ENCODE measurements at regions not wholly inside any gene's neighbourhood (a gene's known extent, or its start where the extent isn't known, plus 50 kb on each side); places are given as distances from the start of the nearest gene placed in this dataset.
"Not testable (repeated sequence)": the region's sequence is repeated elsewhere in the genome, so short reads cannot be mapped to it uniquely, and the experiment has no call there.

DNA sequence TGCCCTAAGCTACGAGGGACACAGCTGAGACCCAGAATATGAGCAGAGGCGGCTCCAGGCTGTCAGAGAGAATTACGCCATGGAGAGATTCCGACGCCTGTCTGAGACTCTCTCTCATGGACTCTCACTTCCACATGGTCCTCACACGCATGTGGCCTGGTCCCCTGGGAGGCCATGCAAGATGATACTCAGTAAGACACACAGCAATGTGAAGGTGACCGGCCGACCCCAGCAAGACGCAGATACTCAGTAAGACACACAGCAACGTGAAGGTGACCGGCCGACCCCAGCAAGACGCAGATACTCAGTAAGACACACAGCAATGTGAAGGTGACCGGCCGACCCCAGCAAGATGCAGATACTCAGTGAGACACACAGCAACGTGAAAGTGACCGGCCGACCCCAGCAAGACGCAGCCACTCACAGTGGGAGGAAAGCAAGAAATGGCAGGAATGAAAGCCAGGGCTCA is 400.8 kb upstream of the MYT1L start:
- Histone ChIP-seq H3K27ac (no peak overlapping the region), H3K27me3 (replicated peaks) (no peaks in the 10 kb centered on the region), H3K9me3 (replicated peaks) (peaks cover 2% of the 10 kb centered on the region), H3K4me3 (no peak overlapping the region), H3K36me3 (no peaks in the 10 kb centered on the region), H3K4me1 (replicated peaks) (no peaks in the 10 kb centered on the region)
- no peak for DNase-seq (ENCODE audit: low read depth in 1 of 2, low spot score in 2 of 2)

DNA sequence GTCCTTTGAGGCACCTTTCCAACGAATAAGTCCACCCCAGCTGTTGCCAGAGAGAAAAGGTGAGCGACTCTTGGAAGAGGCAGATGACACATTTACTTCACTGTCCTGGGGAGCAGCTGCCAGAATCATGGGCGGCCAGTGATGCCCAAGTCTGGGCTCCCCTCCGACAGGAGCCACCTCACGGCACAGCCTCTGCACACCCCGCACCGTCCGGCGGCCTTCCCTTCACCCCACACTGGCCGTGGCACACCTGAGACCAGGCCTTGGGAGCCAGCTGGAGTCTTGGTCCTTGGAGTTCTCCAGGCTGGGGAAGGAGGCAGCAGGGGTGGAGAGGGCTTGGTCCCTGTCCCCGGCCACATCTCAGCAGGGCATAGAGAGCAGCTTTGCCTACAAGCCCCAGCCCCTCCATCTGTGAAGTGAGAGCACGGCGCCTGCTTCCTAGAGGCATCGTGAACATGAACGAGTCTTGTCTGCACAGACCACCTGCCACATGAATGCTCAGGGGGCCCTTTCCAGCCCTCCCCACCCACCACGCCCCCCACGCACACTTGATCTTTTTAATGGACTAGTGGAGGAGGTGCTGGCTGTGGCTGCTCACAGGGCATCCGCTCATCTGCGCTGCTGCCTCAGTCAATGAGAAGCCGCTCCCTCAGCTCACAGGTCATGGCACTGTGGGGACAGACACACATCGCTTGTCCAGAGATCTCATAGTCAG is 400.2 kb upstream of the MYT1L start:
- no peaks in the 10 kb centered on the region for H3K36me3 ChIP-seq
- H3K9me3 ChIP-seq (replicated peaks) = peaks cover 2% of the 10 kb centered on the region
- H3K27me3 ChIP-seq (replicated peaks) = no peaks in the 10 kb centered on the region
- H3K27ac ChIP-seq = no peak overlapping the region
- no peak overlapping the region for H3K4me3 ChIP-seq
- no peak for DNase-seq (ENCODE audit: low read depth in 1 of 2, low spot score in 2 of 2)
- H3K4me1 ChIP-seq (replicated peaks) = no peaks in the 10 kb centered on the region

DNA sequence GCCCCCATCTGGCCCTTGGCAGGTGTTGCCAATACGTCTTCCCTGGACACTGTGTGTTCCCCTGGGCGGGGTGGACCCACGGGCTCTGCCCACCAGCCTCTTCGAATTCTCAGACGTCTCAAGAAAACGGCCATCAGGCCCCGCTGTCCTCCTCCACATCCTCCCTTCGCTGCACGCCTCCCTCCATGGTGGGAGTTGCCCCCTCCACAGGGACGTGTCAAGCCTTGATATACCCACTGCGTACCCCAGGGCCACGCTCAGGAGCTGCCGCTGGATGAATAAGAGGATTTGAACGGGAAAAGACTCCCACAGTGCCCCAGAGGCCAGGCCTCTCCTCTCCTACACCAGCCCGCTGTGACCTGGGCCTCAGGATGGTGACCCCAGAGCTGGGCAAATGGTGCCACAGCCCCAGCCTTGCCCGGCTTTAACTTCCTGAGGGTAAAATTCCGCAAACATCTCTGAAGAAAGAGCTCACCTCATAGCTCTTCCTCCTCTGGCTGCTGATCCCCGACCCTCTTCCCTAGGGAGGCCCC is 399.3 kb upstream of the MYT1L start:
- Histone ChIP-seq H3K9me3 (replicated peaks) (peaks cover 2% of the 10 kb centered on the region), H3K36me3 (no peaks in the 10 kb centered on the region), H3K4me3 (no peak overlapping the region), H3K27ac (no peak overlapping the region), H3K4me1 (replicated peaks) (no peaks in the 10 kb centered on the region), H3K27me3 (replicated peaks) (no peaks in the 10 kb centered on the region)
- no peak for DNase-seq (ENCODE audit: low read depth in 1 of 2, low spot score in 2 of 2)

DNA sequence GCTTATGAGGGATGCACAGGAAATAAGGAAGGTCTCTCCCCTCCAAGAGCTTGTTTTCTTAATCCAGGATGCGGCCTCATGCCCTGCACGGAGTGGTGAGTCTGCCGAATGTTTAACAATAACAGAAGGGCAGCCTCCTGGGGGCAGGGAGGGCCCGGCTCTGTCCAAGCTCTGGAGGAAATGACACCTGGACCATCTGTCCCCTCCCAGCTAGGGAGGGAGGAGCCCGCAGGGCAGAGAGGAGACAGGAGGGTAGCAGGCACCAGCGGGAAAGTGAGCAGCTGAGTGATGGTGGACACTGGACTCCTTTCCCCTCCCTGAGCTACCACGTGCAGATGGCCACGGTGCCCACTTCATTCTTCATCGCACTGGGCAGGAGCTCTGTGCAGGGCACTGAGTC is 398.2 kb upstream of the MYT1L start:
- H3K27me3 ChIP-seq (replicated peaks) = no peaks in the 10 kb centered on the region
- H3K27ac ChIP-seq = no peak overlapping the region
- no peaks in the 10 kb centered on the region; the same call in none of the 2 replicates for H3K9me3 ChIP-seq (replicated peaks)
- no peaks in the 10 kb centered on the region for H3K4me1 ChIP-seq (replicated peaks)
- no peaks in the 10 kb centered on the region for H3K36me3 ChIP-seq
- H3K4me3 ChIP-seq = no peak overlapping the region
- DNase-seq (ENCODE audit: low read depth in 1 of 2, low spot score in 2 of 2) = no peak

DNA sequence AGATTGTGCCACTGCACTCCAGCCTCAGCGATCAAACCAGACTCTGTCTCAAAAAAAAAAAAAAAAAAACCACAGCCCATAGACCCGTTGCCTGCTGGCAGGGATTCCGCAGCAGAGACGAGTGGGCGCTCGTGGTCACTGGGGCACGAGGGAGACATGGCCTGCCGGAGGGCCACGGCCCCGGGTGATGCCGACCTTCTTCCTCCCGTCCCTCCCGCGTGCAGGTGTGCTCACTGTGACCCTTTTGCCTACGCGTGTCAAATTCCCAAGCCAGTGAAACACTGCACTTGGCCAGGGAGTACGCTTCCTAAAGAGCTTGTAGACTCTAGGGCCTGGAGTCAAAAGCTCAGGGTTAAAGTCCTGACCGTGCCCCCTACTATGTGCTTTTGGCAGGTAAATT is 397.6 kb upstream of the MYT1L start:
- Histone ChIP-seq H3K4me1 (replicated peaks) (no peaks in the 10 kb centered on the region), H3K36me3 (no peaks in the 10 kb centered on the region), H3K9me3 (replicated peaks) (no peaks in the 10 kb centered on the region; the same call in 1 of the 2 replicates), H3K4me3 (no peak overlapping the region), H3K27ac (no peak overlapping the region), H3K27me3 (replicated peaks) (no peaks in the 10 kb centered on the region)
- no peak for DNase-seq (ENCODE audit: low read depth in 1 of 2, low spot score in 2 of 2)

DNA sequence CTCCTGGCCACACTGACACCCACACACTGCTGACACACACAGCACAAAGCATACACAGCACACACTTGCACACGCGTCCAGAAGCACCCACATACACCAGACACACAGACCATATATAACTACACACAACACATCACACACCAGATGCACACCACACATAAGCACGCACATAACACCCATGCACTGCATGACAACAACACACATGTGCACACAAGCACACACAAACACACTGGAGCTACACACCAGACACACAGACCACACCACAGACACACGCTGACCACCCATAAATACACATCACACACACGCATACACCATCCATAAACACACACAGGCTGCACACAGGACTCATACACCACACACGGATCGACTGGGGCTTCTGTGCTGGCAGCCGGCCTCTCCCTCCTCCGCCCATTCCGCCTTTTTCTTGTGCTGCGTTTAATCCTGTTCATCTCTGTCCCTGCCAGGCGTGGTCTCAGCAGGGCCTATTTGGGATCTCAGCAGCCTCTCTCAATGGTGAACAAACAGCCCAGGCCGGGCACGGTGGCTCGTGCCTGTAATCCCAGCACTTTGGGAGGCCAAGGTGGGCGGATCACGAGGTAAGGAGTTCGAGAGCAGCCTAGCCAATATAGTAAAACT is 396.9 kb upstream of the MYT1L start:
- no peaks in the 10 kb centered on the region; the same call in 1 of the 2 replicates for H3K9me3 ChIP-seq (replicated peaks)
- no peak overlapping the region for H3K4me3 ChIP-seq
- H3K36me3 ChIP-seq = no peaks in the 10 kb centered on the region
- no peaks in the 10 kb centered on the region for H3K27me3 ChIP-seq (replicated peaks)
- DNase-seq (ENCODE audit: low read depth in 1 of 2, low spot score in 2 of 2) = no peak
- H3K4me1 ChIP-seq (replicated peaks) = no peaks in the 10 kb centered on the region
- H3K27ac ChIP-seq = no peak overlapping the region

DNA sequence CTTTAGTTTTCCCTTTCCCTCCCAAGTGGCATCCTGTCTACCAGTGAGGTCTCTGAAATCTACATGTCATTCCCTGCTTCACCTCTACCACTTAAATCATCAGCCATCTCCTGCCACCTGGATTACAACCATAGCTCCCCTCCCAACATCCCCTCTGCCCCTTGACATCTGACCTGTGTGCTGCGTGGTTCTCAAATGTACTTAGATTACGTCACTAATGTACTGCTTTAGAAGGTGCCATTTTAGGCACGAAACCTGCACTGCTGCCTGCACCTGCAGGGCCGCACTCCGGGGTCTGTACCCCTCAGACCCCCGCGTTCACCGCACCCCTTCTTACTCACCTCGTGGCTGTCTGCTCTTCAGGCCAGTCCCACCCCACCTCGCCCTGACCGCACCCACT is 395.1 kb upstream of the MYT1L start:
- no peaks in the 10 kb centered on the region for H3K36me3 ChIP-seq
- H3K27ac ChIP-seq = no peak overlapping the region
- no peak overlapping the region for H3K4me3 ChIP-seq
- H3K9me3 ChIP-seq (replicated peaks) = no peaks in the 10 kb centered on the region; the same call in 1 of the 2 replicates
- H3K27me3 ChIP-seq (replicated peaks) = no peaks in the 10 kb centered on the region
- no peaks in the 10 kb centered on the region for H3K4me1 ChIP-seq (replicated peaks)
- no peak for DNase-seq (ENCODE audit: low read depth in 1 of 2, low spot score in 2 of 2)

DNA sequence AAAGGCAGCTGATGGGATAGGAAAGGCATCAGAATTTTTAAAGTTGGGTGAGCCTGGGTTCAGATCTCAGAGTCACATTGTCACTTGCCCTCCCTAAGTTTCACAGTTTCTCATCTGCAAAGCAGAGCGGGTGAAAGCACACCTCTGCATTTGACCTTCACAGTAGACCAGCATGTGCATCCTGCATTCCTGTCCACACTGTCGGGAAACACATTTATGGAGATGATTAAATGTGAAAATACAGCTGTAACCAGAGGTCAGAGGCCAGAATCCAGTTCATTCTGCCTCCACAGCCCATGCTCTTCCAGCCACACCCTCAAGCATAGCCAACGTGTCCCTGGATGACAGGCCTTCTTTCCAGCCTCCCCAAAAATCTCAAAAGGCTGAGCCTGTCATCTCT is 392.0 kb upstream of the MYT1L start:
- no peak for DNase-seq (ENCODE audit: low read depth in 1 of 2, low spot score in 2 of 2)
- Histone ChIP-seq H3K4me3 (no peak overlapping the region), H3K4me1 (replicated peaks) (no peaks in the 10 kb centered on the region), H3K9me3 (replicated peaks) (peaks cover 3% of the 10 kb centered on the region; the same call in 1 of the 2 replicates), H3K36me3 (no peaks in the 10 kb centered on the region), H3K27me3 (replicated peaks) (no peaks in the 10 kb centered on the region), H3K27ac (no peak overlapping the region)

DNA sequence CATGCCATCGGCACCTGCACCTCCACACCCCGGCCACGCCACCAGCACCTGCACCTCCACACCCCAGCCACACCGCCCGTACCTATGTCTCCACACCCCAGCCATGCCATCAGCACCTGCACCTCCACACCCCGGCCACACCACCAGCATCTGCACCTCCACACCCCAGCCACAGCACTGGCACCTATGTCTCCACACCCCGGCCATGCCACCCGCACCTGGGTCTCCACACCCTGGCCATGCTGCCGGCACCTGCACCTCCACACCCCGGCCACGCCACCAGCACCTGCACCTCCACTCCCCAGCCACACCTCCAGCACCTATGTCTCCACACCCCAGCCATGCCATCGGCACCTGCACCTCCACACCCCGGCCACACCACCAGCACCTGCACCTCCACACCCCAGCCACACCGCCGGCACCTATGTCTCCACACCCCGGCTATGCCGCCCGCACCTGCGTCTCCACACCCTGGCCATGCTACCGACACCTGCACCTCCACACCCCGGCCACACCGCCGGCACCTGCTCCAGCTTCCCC is 390.3 kb upstream of the MYT1L start:
- H3K4me1 ChIP-seq (replicated peaks) = no peaks in the 10 kb centered on the region
- peaks cover 3% of the 10 kb centered on the region; the same call in 1 of the 2 replicates for H3K9me3 ChIP-seq (replicated peaks)
- H3K27me3 ChIP-seq (replicated peaks) = no peaks in the 10 kb centered on the region

DNA sequence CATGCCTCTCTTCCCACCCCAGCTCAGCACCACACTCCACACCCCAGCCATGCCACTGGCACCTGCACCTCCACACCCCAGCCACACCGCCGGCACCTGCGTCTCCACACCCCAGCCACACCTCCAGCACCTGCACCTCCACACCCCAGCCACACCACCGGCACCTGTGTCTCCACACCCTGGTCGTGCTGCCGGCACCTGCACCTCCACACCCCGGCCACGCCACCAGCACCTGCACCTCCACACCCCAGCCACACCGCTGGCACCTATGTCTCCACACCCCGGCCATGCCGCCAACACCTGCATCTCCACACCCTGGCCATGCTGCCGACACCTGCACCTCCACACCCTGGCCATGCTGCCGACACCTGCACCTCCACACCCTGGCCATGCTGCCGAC is 389.7 kb upstream of the MYT1L start:
- DNase-seq (ENCODE audit: low read depth in 1 of 2, low spot score in 2 of 2); H3K4me1 ChIP-seq (replicated peaks); H3K27me3 ChIP-seq (replicated peaks); H3K9me3 ChIP-seq (replicated peaks); H3K4me3 ChIP-seq; H3K27ac ChIP-seq; H3K36me3 ChIP-seq: not testable (repeated sequence)

More for the DNA sequence above, 390.3 kb upstream of the MYT1L start:
- DNase-seq (ENCODE audit: low read depth in 1 of 2, low spot score in 2 of 2) = no peak
- Histone ChIP-seq H3K36me3 (no peaks in the 10 kb centered on the region), H3K27ac (no peak overlapping the region), H3K4me3 (no peak overlapping the region)

DNA sequence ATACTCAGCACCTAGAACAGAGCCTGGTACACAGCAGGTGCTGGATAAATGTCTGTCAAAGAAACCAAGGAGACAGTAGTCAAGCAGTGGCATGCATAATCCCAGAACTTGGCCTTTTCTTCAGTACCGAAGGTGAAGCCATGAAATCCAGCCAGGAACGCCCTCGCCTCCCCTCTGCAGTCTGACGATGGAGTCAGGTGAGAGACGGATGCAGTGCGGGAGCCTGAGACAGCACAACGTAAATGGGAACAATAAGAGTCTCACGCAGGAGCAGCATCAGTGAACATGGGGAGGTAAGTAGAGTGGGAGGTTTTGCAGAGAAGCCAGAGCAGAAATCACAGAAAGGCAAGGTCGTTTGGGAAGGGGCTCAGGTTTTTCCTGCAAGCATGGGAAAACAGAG is 389.3 kb upstream of the MYT1L start:
- Histone ChIP-seq H3K9me3 (replicated peaks) (peaks cover 3% of the 10 kb centered on the region; the same call in 1 of the 2 replicates), H3K27ac (no peak overlapping the region), H3K27me3 (replicated peaks) (no peaks in the 10 kb centered on the region), H3K36me3 (no peaks in the 10 kb centered on the region), H3K4me3 (no peak overlapping the region), H3K4me1 (replicated peaks) (no peaks in the 10 kb centered on the region)
- DNase-seq (ENCODE audit: low read depth in 1 of 2, low spot score in 2 of 2) = no peak

DNA sequence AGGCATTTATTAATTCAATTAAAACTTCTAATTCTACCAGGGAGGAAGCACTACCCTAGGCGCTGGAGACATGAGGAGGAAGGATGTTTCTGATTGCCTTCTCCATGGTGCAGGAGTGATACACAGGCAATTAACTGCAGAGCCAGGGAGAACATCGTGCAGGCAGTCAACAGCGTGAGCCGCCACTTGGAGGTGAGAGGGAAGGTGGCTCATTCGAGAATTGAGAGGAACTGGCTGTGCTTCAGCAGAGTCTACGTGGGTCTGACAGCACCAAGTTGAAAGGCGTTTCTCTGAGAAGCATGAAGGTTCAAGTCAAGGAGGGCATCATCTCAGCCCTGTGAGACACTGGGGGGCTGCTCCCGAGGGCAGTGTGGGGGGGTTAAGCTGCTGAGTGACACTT is 388.7 kb upstream of the MYT1L start:
- no peaks in the 10 kb centered on the region for H3K27me3 ChIP-seq (replicated peaks)
- no peak overlapping the region for H3K4me3 ChIP-seq
- no peak for DNase-seq (ENCODE audit: low read depth in 1 of 2, low spot score in 2 of 2)
- no peaks in the 10 kb centered on the region for H3K36me3 ChIP-seq
- H3K27ac ChIP-seq = no peak overlapping the region
- H3K9me3 ChIP-seq (replicated peaks) = peaks cover 3% of the 10 kb centered on the region; the same call in 1 of the 2 replicates
- H3K4me1 ChIP-seq (replicated peaks) = no peaks in the 10 kb centered on the region

DNA sequence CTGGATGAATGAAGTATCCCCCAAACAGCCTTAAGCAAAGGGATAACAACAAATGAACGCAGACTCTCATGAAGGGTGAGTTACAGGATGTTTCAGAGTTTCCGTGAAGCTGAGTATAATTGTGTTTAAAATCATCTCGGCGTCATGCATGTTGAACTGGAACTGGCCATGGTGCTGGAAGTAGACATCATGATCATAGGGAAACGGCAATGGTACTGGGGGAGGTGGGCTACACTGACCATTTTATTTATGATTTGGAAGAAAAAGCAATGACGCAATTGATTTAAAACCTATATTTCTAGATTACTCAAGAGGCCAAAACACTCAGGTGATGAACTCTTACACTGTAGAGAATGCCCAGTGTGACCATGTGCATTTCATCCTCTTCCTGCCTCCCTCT is 387.9 kb upstream of the MYT1L start:
- Histone ChIP-seq H3K27ac (no peak overlapping the region), H3K9me3 (replicated peaks) (peaks cover 3% of the 10 kb centered on the region; the same call in 1 of the 2 replicates), H3K36me3 (no peaks in the 10 kb centered on the region), H3K4me3 (no peak overlapping the region), H3K4me1 (replicated peaks) (no peaks in the 10 kb centered on the region), H3K27me3 (replicated peaks) (no peaks in the 10 kb centered on the region)
- no peak for DNase-seq (ENCODE audit: low read depth in 1 of 2, low spot score in 2 of 2)

DNA sequence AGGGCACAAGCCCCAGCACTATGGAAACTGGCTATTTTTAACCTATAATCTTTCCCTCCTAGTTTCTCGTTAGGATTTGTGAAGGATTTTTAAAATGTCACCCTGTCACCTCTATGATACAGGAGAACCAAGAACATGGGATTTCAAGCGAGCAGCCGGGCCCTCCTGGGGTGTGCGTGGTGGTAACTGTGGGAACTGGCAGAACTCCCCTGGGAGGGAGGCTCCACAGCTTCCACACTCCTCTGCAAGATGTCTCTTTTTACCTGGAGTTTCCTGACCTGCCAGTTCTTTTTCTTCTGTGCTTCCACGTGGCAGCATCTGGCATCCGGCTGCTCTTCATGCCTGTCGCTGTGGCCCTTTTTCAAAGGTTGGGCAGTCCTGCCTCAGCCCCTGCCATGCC is 386.3 kb upstream of the MYT1L start:
- H3K27me3 ChIP-seq (replicated peaks) = no peaks in the 10 kb centered on the region
- H3K4me3 ChIP-seq = no peak overlapping the region
- H3K36me3 ChIP-seq = no peaks in the 10 kb centered on the region
- peaks cover 3% of the 10 kb centered on the region; the same call in 1 of the 2 replicates for H3K9me3 ChIP-seq (replicated peaks)
- H3K4me1 ChIP-seq (replicated peaks) = no peaks in the 10 kb centered on the region
- no peak for DNase-seq (ENCODE audit: low read depth in 1 of 2, low spot score in 2 of 2)
- no peak overlapping the region for H3K27ac ChIP-seq
